ENCODE measurements at regions not wholly inside any gene's neighbourhood (a gene's known extent, or its start where the extent isn't known, plus 50 kb on each side); places are given as distances from the start of the nearest gene placed in this dataset.

DNA sequence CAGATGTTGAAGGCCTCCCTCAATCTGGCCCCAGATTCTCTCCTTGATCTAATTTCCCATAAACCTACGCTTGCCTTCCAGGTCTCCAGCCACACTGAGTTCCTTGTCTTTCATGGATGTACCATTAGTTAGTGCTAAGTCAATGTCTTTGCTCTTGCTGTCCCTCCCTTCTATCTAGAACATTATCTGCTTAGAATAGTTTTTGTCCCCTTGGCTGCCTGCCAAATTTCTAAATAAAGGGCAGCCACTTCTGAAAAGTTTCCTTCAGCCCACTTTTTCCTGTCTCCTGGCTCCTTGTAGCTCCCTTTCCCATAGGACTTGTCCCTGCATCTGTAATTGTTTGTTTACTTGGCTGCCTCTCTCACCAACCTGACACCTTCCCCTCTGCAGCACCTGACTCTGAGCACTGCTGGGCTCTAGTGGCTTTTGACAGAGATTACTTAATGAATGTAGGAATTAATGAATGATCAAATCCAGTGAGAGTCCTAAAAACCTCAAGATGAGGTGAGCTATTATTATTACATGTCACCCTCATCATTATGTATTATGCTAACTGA lies 58.3 kb downstream of the CXCL12 start:
- FAIRE-seq (no peak), DNase-seq (ENCODE audit: insufficient read length, low spot score) (no peak)

DNA sequence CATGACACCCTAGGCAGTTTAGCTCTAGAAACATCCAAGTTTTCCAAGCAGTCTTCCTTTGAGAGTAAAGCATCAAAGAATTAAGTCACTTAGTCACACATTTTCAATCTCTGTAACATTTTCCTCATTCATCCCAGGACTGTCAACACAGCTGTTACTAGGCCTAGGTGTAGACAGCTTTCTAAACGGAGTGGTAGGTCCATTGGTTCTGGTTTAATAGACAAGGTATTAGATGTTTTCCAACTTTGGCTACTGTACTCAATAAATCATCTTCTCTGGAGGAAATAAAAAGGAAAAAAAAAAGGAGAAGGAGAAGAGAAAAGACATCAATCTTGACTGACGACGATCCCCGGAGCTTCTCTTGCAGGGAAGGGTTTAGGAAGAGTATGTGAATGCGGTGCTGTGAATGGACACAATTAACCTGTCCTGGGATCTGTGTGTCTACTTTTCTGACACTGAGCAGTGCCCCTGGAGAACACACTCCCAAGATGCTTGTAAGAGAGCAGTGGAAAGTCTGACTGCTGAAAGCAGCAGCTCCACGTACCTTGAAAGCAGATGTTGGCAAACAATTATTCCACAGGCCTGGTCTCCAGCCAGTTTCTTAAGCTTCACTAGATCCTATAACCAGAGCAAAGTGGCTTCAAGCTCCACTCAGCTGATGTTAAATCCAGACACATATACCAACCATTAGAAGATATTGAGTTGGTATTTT lies 59.1 kb downstream of the CXCL12 start:
- DNase-seq (ENCODE audit: insufficient read length, low spot score), result no peak
- no peak for FAIRE-seq

DNA sequence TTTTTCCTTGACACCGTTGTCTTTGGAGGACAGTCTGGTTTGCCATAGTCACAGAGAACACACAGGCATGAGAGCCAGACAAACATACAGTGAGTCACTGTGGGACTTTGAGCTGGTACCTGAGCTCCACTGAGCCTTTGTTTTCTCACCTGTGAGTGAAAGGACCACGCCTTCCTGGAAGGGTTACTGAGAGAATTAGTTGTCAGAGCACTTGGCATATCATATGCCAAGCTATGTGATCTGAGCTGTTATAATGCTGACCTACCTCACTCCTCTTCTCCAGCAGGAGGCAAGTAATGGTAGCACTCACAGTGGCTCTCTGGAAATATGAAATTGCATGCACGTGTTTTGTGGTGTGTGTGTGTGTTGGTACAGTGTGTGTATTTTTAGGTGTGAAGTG lies 59.7 kb downstream of the CXCL12 start:
- DNase-seq (ENCODE audit: insufficient read length, low spot score), result no peak
- FAIRE-seq, result peak; percentile 31

DNA sequence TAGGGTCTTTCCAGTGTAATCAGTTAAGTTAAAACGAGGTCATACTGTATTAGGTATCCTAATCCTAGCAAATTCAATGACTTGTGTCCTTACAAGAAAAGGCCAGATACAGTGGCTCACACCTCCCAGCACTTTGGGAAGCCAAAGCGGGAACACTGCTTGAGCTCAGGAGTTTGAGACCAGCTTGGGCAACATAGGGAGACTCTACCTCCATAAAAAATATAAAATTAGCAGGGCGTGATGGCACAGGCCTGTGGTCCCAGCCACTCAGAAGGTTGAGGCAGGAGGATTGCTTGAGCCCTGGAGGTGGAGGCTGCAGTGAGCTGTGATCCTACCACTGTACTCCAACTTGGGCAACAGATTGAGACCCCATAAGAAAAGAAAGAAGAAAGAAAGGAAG lies 61.1 kb downstream of the CXCL12 start:
- FAIRE-seq (no peak), DNase-seq (ENCODE audit: insufficient read length, low spot score) (no peak)

DNA sequence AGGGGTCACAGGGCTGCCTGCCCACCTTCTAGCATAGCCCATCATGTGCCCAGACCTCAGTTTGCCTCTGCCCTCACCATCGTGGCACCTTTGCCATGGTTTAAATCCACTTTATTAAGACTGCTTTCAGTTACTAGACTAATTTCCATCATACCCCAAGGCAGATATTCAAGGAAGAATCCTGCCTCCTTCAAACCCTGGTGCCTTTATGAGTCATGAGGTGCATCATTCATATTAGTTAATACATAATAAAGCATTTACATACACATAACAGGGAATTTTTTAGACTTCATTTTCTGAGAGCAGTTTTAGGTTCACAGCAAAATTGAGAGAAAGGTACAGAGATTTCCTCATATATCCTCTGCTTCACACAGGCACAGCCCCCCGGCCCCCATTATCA lies 62.8 kb downstream of the CXCL12 start:
- DNase-seq (ENCODE audit: insufficient read length, low spot score) (no peak), FAIRE-seq (no peak)

DNA sequence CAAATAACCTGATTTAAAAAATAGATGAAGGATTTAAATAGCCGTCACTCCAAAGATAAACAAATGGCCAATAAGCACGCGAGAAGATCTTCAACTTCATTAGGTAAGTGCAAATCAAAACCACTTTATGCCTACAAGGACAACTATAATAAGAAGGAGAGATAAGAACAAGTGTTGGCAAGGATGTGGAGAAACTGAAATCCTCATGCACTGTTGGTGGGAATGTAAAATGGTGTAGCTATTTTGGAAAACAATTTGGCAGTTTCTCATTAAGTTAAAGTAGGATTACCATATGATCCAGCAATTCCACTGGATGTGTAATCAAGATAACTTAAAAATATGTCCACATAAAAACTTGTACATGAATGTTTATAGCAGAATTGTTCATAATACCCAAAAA lies 64.1 kb downstream of the CXCL12 start:
- DNase-seq (ENCODE audit: insufficient read length, low spot score) (no peak), FAIRE-seq (no peak)

DNA sequence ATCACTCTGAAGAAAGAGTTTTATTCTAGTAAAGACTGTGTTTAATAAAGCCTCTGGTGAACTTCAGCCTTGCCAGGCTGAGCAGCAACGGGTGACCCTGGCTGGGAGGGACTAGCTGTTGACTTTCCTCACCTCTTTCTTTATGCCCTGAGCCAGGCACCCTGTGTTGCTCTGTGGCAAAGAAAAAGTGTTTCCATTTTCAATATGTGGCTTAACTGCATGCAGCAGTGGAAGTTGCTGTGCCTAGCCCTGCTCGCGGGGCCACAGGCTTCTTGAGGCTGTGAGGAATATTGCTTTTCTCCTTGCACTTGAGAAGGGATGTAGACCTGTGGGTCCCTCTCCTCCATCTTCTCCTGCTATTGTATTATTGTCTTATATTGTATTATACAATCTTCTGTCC lies 67.0 kb downstream of the CXCL12 start:
- FAIRE-seq (no peak), DNase-seq (ENCODE audit: insufficient read length, low spot score) (no peak)

DNA sequence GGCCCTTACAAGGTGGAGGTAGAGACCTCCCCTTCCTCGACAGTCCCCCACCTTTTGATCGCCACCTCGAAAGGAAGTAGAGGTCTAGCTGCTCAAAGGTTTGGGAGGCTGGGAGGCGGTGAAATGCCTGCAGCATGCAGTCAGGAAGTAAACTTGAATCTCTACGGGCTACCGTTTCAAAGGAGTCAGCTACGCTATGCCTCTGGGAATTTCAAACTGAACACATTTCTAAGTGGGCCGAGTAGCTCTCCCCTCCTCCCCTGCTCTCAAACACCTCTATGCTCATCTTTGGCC lies 68.0 kb downstream of the CXCL12 start:
- FAIRE-seq, result no peak
- DNase-seq (ENCODE audit: insufficient read length, low spot score), result no peak

DNA sequence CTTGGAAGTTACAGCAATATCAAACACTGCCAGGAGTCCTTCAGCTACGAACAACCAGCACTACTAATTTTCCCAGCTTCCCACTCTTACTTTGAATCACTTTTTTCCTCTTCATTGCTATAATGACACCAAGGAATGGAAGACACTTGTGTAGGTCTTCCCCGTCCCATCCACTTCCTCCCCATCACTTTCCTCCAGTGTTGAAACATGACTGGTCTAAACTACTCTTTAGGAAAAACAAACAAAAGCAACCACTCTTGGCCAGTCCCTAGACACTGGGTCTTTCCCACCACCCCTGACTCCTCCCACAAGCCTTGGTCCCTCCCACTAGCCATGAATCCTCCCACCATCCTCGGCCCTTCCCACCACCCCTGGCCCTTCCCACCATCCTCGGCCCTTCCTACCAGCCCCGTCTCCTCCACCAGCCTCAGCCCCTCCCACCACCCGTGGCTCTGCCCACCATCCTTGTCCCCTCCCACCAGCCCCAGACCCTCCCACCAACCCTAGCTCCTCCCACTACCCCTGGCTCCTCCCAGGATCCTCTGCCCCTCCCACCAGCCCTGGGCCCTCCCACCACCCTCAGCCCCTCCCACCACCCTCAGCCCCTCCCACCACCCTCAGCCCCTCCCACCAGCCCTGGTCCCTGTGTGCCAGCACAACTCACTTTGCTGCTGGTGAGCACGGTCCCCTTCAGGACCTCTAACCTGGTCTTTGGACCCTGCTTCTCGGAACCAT lies 68.5 kb downstream of the CXCL12 start:
- FAIRE-seq (no peak), DNase-seq (ENCODE audit: insufficient read length, low spot score) (no peak)

DNA sequence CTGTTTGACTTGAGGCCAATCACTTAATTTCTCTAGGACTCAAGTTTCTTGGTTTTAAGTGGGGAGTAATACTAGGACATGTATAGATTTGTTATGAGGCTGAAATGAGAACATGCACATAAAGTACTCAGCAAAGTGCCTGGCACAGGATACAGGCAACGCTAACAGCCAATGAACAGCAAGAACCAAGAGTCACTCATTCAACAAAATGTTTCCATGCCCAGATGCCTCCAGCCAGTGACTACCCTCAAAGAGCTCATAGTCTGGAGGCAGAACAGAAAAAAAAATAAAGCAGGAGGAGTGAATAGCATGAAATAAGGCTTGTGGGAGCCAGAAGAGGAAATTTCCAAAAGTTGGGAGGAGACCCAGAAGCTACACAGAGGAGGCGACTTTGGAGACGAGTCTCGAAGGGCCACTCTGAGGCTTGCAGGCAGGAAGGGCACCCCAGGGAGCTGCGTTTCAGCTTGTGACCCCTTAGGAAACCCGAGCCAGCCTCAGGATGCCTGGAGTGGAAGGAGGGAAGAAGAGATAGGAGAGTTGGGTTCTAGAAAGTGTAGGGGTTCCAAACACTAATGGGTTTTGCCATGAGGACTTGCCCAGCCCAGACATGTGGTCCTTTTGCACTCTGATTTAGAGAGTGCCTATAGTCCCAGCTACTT lies 70.0 kb downstream of the CXCL12 start:
- FAIRE-seq (no peak), DNase-seq (ENCODE audit: insufficient read length, low spot score) (no peak)

DNA sequence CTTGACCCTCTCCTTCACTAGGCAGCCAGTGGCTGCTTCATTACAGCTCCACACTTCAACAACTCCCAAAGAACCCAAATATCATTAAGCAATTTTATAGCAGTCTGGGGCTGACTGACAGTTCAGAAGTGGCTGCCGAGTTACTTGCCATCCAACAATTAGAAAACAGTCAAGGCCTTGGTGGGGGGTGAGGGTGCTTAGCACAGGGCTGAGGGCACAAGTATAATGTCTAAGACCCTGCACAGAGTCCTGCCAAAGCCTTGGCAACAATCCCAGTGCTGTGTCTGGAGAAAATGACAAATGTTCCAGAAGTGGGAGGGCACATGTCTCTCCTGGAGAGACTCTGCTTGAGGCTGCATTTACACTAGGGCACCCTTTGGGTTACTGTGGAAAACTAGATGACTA lies 71.1 kb downstream of the CXCL12 start:
- DNase-seq (ENCODE audit: insufficient read length, low spot score) (no peak), FAIRE-seq (no peak)

DNA sequence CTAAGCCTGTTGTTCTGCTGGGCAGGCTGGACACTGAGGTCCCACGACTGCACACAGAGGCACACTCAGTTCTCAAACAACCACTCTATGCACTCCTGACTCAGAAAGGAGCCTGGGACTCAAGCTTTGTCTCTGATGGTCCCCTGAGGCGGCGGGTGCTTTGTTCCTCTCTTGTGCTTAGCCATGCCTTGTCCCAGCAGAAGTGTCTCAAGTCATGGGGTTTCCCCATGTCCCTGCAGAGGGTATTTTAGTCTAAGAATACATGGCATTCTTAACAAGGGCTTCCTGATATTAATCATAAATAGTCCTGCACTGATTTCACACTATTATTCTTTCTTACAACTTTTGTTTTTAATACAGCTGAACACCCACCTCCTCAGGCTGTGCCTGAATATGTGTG lies 72.5 kb downstream of the CXCL12 start:
- FAIRE-seq (no peak), DNase-seq (ENCODE audit: insufficient read length, low spot score) (no peak)

DNA sequence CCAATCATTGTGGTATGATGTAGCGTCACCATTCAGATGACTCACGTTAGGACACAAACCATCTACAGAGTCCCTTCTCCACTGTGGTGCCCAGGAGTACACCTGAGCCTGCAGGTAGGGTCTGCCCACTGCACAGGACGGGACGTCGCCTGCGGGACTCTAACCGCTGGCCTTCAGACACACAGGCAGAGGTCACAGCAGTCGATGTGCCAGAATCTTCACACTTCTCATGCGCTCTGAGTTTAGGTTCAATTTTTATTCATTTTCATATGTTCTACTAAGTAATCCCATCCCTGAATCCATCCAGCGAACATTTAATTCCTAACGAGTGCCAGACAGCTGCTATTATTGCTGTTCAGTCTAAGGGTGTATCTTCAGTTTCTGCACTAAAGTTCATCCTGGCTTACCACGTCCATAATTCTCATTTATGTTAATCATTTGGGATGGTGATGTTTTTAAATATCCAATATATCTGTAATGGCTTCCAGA lies 73.3 kb downstream of the CXCL12 start:
- DNase-seq (ENCODE audit: insufficient read length, low spot score), result no peak
- FAIRE-seq, result no peak

DNA sequence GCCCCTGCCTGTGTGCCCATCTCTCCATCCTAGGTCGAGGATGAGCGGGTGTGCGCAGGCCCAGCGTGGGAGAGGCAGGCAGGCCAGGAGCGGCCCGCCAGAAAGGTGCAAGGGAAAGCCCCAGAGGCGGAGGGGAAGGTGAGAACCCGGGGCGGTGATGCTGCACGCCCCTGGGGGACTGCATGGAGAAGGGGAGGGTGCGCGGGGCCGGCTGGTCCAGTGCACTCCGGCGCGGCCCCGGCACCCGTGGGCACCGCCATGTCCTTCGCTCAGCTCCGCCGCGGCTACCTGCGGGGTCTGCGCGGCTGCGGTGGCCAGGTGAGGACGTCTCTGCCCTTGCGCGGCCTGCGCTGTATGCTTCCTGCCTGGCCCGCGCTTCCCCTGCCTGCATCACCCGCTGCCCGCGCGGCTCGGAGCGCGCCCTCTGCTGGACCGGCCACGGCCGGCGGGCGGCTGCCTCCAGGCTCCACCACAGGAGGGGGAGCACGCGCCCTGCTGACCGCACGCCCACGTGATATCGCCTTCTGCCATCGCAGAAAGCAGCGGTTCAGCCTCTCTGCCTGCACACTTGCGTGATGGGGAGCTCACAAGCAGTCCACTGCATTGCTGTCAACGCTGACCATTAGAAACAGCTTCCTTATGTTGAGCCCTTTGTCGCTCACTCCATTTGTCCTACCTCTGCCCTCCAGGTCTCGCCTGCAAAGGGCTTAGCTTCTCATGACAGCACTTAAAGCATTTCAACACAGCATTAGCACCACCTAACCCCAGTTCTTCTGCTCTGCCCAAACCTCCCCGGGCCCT lies 73.9 kb downstream of the CXCL12 start:
- DNase-seq (ENCODE audit: insufficient read length, low spot score) (peak; percentile 43), FAIRE-seq (peak; percentile 82)

DNA sequence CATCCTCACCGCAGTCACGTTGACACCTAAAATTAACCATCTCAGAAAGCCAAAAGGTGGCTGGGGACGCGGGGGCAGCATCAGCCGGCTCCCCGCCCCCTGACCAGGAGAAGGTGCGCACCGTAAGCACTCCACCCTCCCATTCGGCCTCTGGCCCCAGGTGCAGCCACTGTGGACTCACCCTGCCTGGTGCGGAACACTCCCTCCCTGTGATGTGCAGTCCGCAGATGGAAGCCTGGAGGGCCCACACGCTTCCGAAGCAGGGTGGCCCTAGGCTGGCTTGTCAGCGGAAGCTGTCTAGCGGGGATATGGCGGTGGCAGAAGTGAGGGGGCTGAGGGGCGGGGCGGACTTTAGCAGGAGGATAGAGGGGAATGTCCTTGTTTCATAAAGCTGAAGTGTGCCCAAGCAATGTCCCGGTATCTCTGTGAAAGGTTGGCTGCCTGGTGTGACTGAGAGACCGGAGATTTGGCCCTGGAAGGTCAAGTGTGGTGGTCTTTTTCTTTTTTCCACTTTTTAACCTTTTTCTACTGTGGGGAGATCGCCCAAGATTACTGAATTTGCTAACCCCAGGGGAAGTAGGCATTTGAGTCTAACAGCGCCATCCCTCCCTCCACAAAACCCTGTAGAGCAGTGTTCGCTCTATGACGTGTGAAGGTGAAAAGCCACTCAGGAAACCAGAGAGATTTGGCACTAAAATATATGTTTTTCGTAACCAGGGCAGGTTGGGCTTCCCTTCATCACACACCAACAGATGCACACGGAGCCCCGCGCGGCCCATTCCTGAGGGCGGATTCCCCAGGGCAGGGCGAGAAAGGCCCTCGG lies 74.7 kb downstream of the CXCL12 start:
- FAIRE-seq (no peak), DNase-seq (ENCODE audit: insufficient read length, low spot score) (no peak)

DNA sequence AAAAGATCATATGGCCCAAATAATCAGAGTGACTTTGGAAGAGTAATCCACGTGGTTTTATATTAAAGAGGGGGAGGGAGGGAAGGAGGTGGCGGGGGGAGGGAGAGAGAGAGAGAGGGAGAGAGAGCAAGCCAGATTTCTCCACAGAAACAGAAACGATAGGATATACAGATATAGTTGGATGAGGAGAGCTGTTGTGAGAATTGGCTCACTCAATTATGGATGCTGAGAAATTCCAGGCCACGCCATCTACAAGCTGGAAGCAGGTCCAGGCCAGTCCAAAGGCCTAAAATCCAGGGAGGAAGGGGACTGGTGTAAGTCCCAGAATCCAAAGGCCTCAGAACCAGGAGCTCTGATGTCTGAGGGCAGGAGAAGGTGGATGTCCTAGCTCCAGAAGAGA lies 75.5 kb downstream of the CXCL12 start:
- no peak for DNase-seq (ENCODE audit: insufficient read length, low spot score)
- no peak for FAIRE-seq

DNA sequence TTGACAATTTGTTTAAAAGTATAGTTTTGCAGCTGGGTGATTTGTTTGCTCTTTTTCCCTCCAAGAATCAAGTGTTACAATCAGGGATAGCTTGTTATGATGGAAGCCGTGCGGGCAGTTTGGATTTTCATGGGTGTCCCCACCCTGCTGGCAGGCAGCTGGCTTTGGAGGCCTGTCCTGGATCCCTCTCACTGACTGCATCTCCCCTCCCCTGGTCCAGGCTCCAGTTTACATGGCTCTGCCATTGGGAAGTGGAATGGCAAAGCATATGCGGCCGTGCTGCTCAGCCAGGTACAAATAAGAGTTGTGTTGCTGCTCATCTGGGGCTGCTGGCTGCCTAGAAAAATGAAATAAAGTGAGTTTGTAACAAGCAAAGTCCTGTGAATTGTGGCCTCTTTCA lies 76.0 kb downstream of the CXCL12 start:
- DNase-seq (ENCODE audit: insufficient read length, low spot score) (no peak), FAIRE-seq (no peak)

DNA sequence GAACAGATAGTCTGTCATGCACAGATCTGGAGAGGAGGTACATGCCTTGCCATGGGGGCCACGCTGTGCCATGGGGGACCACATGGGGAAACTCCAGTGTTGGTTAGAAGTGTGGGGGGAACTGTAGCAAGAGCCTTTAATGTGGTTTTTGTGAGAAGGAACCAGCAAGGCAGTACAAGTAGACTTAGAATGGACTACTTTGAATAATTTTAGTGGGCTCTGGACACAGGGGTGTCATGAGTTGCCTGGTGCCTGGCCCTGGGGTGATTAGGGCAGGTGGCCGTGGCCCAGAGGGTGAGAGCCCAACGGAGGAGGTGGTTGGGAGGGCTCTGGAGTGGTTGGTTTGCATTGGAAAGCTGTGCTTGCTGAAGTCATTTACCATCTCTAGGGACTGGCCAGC lies 77.2 kb downstream of the CXCL12 start:
- FAIRE-seq, result no peak

DNA sequence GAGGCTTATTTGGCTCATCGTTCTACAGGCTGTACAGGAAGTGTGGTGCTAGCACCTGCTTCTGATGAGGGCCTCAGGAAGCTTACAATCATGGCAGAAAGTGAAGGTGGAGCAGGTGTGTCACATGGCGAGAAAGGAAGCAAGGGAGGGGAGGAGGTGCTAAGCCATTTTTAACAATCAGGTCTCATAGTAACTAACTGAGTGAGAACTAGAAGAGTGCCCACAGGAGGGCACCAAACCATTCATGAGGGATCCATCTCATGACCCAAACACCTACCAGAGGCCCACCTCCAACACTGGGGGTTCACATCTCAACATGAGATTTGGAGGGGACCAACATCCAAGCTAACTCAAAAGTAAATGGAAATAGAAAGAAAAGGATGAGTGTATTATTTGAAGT lies 78.1 kb downstream of the CXCL12 start:
- DNase-seq (ENCODE audit: insufficient read length, low spot score) (no peak), FAIRE-seq (no peak)

More for the DNA sequence above, 77.2 kb downstream of the CXCL12 start:
- DNase-seq (ENCODE audit: insufficient read length, low spot score), result no peak

DNA sequence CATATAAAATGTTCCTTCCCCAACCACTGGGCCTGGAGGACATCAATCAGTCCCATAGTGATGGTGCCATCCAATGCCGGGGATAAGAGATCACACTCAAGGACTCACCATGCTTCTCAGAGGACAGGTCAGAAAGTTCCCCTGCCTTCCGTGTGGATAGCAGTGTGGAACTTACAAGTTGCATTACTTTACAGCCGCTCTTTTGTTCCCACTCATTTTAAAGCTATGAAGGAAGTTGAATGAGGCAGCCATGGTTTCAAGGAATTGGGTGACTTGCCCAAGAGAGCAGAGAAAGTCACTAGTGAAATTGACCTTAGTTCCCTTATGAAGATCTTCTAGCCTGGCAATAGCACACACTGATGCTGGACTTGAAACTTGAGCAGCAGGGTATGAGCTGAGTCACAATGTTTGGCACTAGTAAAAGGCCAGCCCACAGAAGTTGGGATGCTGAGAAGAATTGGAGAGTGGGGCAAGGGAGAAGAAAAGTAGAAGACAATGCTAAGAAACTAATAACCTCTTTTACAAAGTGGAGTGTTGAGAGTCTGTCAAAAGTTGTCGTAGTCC lies 78.7 kb downstream of the CXCL12 start:
- DNase-seq (ENCODE audit: insufficient read length, low spot score) (peak; percentile 30), FAIRE-seq (peak; percentile 38)
